C1 segment of cervical spinal cord (tissue), 14 donors: ENCODE measurements at regions not wholly inside any gene's neighbourhood (a gene's known extent, or its start where the extent isn't known, plus 50 kb on each side); places are given as distances from the start of the nearest gene placed in this dataset.

Experiments used
- DNase-seq, 14 donors: peaks; one replicate each; lab custom pipeline; 2025; lab: John Stamatoyannopoulos, UW

GRCh38 chr6:140048202-140048790 lies 673.8 kb upstream of the CITED2 start:
- no peak for DNase-seq

- DNase-seq: no peak
These were observed 672.9 kb upstream of the CITED2 start for GRCh38 chr6:140047321-140047720.

GRCh38 chr6:140046016-140046632 lies 671.7 kb upstream of the CITED2 start:
- DNase-seq: no peak

- no peak for DNase-seq
These were observed 670.7 kb upstream of the CITED2 start for GRCh38 chr6:140045116-140045515.

GRCh38 chr6:140044626-140045025 lies 670.2 kb upstream of the CITED2 start:
- DNase-seq: no peak

- no peak for DNase-seq
These were observed 669.4 kb upstream of the CITED2 start for GRCh38 chr6:140043762-140044378.

GRCh38 chr6:140043357-140043756 lies 668.9 kb upstream of the CITED2 start:
- no peak for DNase-seq

GRCh38 chr6:140041571-140042332 lies 667.3 kb upstream of the CITED2 start:
- no peak for DNase-seq

- no peak for DNase-seq
These were observed 666.6 kb upstream of the CITED2 start for GRCh38 chr6:140041056-140041455.

DNA sequence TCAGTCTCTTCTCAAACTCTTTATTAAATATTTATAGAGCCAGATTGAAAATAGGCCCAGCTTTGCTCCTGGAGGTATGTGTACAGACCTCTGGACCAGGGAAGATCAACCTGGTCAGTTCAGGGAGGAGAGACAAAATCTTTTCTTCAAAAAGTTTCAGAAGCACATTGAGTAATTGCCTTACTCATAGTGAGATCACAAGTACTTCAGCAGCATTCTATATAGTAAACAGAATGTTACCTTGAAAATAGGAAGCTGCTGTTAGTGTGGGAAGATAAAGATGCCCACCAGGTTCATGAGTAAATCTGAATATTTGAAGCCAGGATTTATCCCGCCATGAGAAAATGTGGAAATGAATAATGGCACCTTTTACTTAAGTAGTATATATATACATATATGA lies 665.9 kb upstream of the CITED2 start:
- no peak for DNase-seq

DNA sequence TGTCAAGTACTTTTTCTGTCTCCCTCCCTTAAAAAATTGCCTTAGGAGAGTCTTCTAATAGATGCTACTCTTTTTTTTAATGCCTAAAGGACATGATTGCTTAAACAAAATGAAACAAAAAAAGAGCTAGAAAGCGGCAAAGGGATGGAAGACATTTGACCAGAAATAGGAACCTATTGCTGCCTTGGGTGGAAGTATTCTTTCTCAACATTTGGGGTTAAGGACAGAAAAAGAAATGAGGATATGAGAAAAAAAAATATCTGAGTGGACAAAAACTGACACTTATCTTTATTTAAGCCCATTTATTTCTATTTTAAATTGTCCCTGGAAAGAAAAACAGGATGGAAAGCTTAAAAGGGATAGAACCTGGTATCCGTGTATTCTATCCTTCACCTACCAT lies 664.9 kb upstream of the CITED2 start:
- DNase-seq: no peak

GRCh38 chr6:140036196-140036595 lies 661.7 kb upstream of the CITED2 start:
- no peak for DNase-seq

DNA sequence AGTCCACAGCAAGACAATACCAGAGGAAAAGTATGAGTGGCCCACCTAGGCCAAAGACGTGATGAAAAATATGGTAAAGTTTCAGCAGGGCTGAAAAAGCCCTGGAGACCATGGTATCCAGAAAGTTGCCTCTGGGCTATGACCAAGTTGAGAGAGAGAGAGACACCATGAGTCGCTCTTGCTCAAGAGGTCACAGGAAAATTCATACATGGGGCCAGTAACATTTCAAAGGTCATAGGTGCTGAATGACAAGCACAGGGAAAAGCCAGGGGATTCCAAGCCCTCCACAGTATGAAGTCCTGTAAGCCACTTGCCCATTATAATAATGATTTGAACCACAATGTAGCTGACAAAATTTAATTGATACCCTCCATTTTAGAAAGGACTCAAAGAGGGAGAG lies 657.7 kb upstream of the CITED2 start:
- no peak for DNase-seq

DNA sequence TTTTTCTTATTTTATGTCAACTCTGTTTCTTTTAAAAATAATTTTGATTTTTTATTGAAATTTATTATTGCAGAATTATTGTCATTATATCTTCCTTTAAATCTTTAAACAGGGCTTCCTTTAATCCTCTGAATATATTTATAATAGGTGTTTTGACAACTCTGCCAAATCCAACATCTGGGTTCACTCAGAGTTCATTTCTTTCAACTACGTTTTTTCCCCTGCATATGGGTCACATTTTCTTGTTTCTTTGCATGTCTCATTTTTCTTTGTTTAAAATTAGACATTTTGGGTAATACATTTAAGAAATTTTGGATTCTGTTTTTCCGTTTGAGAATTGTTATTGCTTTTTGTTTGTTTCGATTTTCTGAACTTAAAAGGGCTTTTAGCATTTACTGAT lies 655.1 kb upstream of the CITED2 start:
- DNase-seq: no peak

- no peak for DNase-seq
These were observed 652.8 kb upstream of the CITED2 start for GRCh38 chr6:140027219-140027618.

DNA sequence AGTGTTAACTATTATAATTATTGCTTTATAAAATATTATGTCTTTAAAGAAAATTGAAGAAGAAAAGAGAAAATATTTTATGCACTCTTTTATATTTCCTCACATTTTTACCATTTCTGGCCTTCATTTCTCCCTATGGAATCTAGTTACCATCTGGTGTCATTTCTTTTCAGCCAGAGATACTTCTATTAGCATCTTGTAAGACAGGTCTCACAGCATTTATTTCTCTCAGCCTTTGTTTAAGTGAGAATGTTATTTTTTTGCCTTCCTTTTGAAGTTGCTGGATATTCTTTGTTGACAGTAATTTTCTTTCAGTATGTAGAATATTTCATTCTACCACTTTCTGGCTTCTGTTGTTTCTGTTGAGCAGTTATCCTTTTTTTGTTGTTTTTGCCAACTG lies 652.1 kb upstream of the CITED2 start:
- DNase-seq: no peak

GRCh38 chr6:140025171-140025570 lies 650.7 kb upstream of the CITED2 start:
- no peak for DNase-seq

DNA sequence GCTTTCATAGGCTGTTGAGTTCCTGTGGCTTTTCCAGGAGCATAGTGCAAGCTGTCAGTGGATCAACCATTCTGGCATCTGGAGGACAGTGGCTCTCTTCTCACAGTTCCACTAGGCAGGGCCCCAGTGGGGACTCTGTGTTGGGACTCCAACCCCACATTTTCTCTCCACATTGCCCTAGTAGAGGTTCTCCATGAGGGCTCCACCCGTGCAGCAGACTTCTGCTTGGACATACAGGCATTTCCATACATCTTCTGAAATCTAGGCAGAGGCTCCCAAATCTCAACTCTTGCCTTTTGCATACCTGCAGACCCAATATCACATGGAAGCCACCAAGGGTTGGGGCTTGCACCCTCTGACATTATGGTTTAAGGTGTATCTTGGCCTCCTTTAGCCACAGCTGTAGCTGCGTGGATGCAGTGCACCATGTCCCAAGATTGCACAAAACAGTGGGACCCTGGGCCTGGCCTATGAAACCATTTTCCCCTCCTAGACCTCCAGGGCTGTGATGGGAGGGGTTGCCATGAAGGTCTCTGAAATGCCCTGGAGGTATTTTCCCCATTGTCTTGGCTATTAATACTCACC lies 645.9 kb upstream of the CITED2 start:
- no peak for DNase-seq

DNA sequence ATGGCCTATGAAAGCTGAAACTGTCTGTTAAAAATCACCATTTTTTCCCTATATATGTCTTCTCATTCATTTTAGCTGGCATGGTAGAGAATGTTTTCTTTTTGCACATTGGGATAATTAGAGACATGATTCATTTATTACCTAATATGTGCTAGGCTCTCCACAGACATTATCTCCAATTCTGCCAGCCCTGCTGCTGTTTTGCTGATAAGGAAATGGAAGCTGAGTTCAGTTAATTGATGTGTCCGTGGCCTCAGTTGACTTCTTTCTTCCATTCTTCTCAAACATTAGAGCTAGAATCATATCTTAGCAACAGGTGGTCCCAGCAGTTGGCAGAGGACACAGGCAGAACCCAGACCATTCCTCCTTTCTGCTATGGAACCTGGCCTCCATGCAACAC lies 644.1 kb upstream of the CITED2 start:
- no peak for DNase-seq

DNA sequence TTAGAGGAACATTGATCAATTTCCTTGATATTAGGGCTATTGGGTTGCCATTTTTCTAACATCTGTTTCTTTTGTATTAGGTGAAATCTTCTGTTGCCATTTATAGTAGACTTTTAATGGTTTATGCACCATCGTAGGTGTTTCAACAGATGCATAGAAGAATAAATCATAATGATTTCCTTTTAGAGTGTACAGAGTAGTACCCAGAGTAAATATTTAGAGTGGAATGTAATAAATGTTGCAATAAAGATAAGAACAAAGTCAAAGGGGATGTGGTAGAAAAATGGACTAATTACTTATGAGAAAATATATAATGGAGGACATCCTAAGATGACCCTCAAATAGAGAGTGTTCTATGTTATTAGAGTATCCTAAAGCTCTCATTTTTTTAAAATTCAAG lies 643.0 kb upstream of the CITED2 start:
- no peak for DNase-seq

DNA sequence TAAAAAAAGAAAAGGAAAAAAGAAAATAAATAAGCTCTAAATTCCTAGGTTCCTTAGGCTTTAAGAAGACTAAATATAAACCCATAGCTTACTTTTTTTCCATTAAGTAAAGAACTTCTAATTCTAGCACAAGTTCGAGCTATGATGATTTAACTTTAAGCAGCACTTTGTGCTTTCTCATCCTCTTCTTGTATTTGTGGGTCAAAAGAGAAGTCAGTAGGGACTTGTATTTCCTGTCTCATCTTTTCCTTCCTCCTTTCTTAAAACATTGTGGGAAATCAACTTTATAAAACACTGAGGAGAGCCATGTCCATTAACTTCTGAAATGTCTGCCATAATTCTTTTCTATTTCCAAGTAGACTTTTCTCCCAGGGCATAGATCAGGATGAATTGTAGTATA lies 637.7 kb upstream of the CITED2 start:
- no peak for DNase-seq

DNA sequence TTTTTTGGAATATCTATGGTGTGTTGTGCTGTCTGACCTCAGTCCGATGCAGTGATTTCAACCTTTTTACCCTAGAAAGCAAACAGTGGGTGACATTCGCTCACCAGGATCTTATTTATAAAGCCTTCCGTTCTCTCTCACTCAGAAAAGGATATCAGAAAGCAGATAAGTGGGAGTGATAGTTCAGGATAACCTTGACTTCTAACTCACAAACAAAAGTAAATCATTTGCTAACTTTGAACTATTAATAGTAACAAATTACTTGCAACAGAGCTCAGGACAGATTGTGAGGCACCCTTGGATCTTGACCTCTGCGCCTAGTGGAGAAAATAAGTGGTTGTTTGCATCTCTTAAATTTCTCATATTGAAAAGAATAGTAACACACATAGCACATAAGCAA lies 637.1 kb upstream of the CITED2 start:
- no peak for DNase-seq
